GM10847 (cell line): ENCODE measurements at regions not wholly inside any gene's neighbourhood (a gene's known extent, or its start where the extent isn't known, plus 50 kb on each side); places are given as distances from the start of the nearest gene placed in this dataset.

Source experiments
- POLR2A ChIP-seq: IDR thresholded peaks from 2 replicates; pipeline ENCODE4 v1.6.1; 2011; ENCODE audit not compliant: insufficient read length; ENCODE audit errors: extremely low read depth

GRCh38 chr12:14257734-14258574, 107.5 kb upstream of the ATF7IP start:
- no peak for TF ChIP-seq POLR2A

GRCh38 chr12:14258575-14258940, 106.9 kb upstream of the ATF7IP start:
- no peak for TF ChIP-seq POLR2A

GRCh38 chr12:14259481-14260010, 105.9 kb upstream of the ATF7IP start:
- TF ChIP-seq POLR2A = no peak

- TF ChIP-seq POLR2A = no peak
Observed at GRCh38 chr12:14260011-14260993, 105.2 kb upstream of the ATF7IP start.

GRCh38 chr12:14261096-14261495, 104.4 kb upstream of the ATF7IP start:
- TF ChIP-seq POLR2A = no peak

GRCh38 chr12:14261861-14262260, 103.6 kb upstream of the ATF7IP start:
- no peak for TF ChIP-seq POLR2A

GRCh38 chr12:14262771-14263511, 102.5 kb upstream of the ATF7IP start:
- no peak for TF ChIP-seq POLR2A

- no peak for TF ChIP-seq POLR2A
Observed at GRCh38 chr12:14263742-14264141, 101.7 kb upstream of the ATF7IP start.

- TF ChIP-seq POLR2A = no peak
Observed at GRCh38 chr12:14264316-14264715, 101.2 kb upstream of the ATF7IP start.

- TF ChIP-seq POLR2A = no peak
Observed at GRCh38 chr12:14264778-14265177, 100.7 kb upstream of the ATF7IP start.

GRCh38 chr12:14268120-14268515, 97.4 kb upstream of the ATF7IP start:
- no peak for TF ChIP-seq POLR2A

GRCh38 chr12:14270392-14270791, 95.1 kb upstream of the ATF7IP start:
- no peak for TF ChIP-seq POLR2A

GRCh38 chr12:14272956-14273912, 92.2 kb upstream of the ATF7IP start:
- no peak for TF ChIP-seq POLR2A

- no peak for TF ChIP-seq POLR2A
Observed at GRCh38 chr12:14273913-14274311, 91.6 kb upstream of the ATF7IP start.
